Astrocyte of the cerebellum (primary cell): ENCODE measurements at regions not wholly inside any gene's neighbourhood (a gene's known extent, or its start where the extent isn't known, plus 50 kb on each side); places are given as distances from the start of the nearest gene placed in this dataset.

Experiments
- DNase-seq: peaks from one replicate; pipeline ENCODE4 v3.0.0-alpha.2; 2011; ENCODE audit warnings: low read depth
- H3K4me3 ChIP-seq: 2 replicates; pipeline ENCODE4 v1.5.1; 2011; ENCODE audit warnings: mild to moderate bottlenecking, low read depth, low read length, moderate library complexity
- in situ Hi-C: cut with HindIII; loops from 2 replicates; pipeline ENCODE4 v1.10.0; 2017; ENCODE audit warnings: low sequenced_read_pairs
- TF ChIP-seq, protein P1 (sequence below): IDR thresholded peaks from 2 replicates; pipeline ENCODE4 v1.5.1; 2012; ENCODE audit warnings: low read length, low read depth, moderate library complexity, mild to moderate bottlenecking; ENCODE audit errors: missing control alignments

DNA sequence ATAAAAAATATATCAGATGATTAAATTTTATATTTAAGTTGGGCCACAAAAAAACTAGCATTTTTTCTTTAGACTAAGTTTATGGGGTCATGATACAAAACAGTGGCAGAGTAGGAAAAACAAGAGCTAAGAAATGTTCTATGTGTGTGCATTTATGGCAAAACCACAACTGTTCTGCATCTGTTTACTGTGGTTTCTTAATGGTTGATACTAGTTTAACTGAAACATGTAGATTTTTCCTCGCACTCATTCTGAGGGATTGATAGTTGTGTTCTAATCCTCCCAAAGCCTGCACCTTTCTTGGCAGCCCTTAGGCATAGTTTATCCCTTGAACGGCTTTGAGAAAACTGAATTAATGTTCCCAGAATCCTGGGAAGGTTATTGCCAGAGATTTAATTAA lies 66.6 kb upstream of the PHYHIPL start:
- DNase-seq: no peak
- H3K4me3 ChIP-seq: no peak overlapping the region
- in situ Hi-C loops: loop anchor here (25.0 kb wide), 1 partner anchor 98 kb away; no protein-coding TSS in a partner anchor
- TF ChIP-seq, protein P1, sequence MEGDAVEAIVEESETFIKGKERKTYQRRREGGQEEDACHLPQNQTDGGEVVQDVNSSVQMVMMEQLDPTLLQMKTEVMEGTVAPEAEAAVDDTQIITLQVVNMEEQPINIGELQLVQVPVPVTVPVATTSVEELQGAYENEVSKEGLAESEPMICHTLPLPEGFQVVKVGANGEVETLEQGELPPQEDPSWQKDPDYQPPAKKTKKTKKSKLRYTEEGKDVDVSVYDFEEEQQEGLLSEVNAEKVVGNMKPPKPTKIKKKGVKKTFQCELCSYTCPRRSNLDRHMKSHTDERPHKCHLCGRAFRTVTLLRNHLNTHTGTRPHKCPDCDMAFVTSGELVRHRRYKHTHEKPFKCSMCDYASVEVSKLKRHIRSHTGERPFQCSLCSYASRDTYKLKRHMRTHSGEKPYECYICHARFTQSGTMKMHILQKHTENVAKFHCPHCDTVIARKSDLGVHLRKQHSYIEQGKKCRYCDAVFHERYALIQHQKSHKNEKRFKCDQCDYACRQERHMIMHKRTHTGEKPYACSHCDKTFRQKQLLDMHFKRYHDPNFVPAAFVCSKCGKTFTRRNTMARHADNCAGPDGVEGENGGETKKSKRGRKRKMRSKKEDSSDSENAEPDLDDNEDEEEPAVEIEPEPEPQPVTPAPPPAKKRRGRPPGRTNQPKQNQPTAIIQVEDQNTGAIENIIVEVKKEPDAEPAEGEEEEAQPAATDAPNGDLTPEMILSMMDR: no peak

GRCh38 chr10:59124187-59124586 lies 52.3 kb upstream of the PHYHIPL start:
- DNase-seq: no peak
- H3K4me3 ChIP-seq: no peak overlapping the region
- TF ChIP-seq, protein P1: no peak
- in situ Hi-C loops: loop anchor here (25.0 kb wide), 1 partner anchor 112 kb away; no protein-coding TSS in a partner anchor

GRCh38 chr10:59125666-59126065 lies 50.8 kb upstream of the PHYHIPL start:
- no peak for DNase-seq
- TF ChIP-seq, protein P1: no peak
- in situ Hi-C loops: no loop called here
- H3K4me3 ChIP-seq: no peak overlapping the region

DNA sequence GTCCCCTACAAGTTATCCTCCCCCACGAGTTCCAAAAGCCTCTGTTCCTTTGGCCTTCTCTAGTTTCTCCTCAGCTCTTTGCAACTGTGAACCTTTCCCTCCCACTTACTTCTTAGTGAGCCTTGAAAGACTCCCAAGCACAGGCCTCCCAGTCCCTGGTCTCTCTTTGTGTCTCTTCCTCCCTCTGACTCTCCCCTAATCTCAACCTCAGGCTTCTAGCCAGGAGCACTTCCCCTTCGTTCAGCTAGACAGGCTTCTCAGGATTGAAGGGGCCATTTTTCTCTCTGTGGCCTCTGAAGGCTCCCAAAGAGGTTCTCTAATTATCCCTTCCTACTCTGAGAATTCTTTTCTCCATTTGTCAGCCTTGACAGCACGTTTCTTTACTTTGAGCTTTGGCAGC lies 50.2 kb upstream of the PHYHIPL start:
- TF ChIP-seq, protein P1: no peak
- in situ Hi-C loops: no loop called here
- DNase-seq: no peak
- H3K4me3 ChIP-seq: no peak overlapping the region
